Right lobe of liver (tissue), 4 donors: ENCODE measurements at regions not wholly inside any gene's neighbourhood (a gene's known extent, or its start where the extent isn't known, plus 50 kb on each side); places are given as distances from the start of the nearest gene placed in this dataset.

Source experiments
- POLR2A ChIP-seq: fragments of 450-650 bp; IDR thresholded peaks from one replicate; pipeline ENCODE4 v1.6.1; 2017; ENCODE audit warnings: antibody characterized with exemption, mild to moderate bottlenecking
- TF ChIP-seq, protein P1 (sequence below), 4 donors: fragments of 200-600 bp in 3 of 4; fragments of 450-650 bp in 1 of 4; IDR thresholded peaks; one replicate each; pipeline versions ENCODE4 v1.5.1 to v1.8.0; 2016 to 2022; ENCODE audit warnings: antibody characterized with exemption in 4 of 4, mild to moderate bottlenecking in 2 of 4
- donor health status: DM: no; HTN: no; CAD: no.
- donor health status: DM: no; HTN: no; CAD: no.
- donor health status: DM: no; HTN: yes; CAD: no.

DNA sequence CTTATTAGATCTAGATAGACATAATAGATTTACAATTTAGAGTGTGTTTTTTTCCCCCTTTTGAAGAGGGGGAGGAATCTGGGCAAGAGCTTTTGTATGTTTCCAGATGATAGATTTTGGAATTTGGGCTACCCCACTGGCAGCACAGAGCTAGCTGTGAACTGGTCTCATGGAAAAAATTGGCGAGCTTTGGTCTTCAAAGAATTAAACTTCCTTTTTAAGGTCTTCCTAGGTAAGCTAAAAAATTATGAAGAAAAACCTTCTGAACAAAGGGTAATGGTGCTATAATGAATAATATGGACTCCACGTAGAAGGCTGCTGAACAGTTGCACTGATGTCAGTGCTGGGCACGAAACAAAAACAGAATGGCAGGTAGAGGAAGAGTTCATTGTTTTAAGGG lies 109.3 kb downstream of the ZIC5 start:
- TF ChIP-seq, protein P1, sequence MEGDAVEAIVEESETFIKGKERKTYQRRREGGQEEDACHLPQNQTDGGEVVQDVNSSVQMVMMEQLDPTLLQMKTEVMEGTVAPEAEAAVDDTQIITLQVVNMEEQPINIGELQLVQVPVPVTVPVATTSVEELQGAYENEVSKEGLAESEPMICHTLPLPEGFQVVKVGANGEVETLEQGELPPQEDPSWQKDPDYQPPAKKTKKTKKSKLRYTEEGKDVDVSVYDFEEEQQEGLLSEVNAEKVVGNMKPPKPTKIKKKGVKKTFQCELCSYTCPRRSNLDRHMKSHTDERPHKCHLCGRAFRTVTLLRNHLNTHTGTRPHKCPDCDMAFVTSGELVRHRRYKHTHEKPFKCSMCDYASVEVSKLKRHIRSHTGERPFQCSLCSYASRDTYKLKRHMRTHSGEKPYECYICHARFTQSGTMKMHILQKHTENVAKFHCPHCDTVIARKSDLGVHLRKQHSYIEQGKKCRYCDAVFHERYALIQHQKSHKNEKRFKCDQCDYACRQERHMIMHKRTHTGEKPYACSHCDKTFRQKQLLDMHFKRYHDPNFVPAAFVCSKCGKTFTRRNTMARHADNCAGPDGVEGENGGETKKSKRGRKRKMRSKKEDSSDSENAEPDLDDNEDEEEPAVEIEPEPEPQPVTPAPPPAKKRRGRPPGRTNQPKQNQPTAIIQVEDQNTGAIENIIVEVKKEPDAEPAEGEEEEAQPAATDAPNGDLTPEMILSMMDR (IDR thresholded peaks at IDR 0.05): no peak
- no peak for TF ChIP-seq POLR2A
